GM21367 (cell line): ENCODE measurements at regions not wholly inside any gene's neighbourhood (a gene's known extent, or its start where the extent isn't known, plus 50 kb on each side); places are given as distances from the start of the nearest gene placed in this dataset.

Experiments used
- ATAC-seq: cut with Tn5 transposase; IDR thresholded peaks from one replicate; pipeline ENCODE4 v1.9.1; 2021; ENCODE audit not compliant: unreplicated experiment

DNA sequence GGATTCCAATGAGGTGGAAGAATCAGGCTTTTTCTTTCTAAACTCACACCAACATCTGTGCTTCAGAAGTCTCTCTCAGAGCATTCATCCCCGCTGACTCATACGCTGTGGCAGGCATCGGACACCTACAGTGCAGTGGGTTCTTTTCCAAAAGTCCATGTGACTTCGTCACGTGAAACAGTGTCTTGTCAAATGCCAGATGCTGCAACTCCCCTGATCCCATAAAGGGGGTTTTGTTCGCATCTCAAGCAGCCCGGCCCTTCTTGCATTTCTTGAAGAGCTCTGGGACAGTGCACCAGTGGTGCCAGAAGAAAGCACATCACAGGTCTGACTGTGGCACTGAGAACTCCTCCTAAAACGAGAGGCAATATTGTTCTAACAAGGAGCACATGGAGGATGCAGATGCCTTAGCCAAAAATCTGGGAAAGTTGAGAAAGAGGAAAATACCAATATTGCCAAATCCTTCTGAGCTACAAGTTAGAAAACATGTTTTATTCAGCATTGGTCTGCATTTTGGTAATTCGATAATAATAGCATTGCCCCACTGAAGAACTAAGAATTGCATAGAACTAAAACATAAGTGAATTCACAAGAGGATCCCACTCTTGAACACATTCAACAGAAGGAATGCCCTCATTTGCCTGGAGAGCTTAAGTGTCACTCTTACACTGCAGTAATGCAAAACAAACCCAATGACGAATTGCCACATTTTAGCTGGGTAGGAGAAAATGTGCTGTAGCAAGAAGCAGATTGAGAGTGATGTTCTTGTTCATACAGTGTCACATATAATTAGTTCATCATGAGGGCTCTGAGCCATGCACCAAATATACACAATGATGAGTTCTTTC lies 204.4 kb downstream of the CXCL12 start:
- no peak for ATAC-seq

DNA sequence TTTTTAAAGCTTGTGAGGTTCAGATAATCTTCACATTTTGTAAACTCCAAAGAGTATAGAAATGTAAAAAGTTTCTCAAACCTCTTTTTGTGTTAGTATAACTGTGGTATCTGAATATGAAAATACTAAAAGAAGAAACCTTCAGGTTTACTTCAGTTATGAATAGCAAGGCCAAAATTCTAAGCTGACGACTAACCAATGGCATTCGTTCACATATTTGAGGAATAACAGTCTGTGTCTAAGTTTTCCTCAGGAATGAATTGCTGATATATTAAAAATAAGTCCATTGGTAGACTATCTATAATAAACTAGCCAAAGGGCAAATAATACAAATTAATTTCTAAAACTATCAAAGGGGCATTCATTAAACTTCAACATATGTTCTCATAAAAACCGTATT lies 206.0 kb downstream of the CXCL12 start:
- no peak for ATAC-seq

DNA sequence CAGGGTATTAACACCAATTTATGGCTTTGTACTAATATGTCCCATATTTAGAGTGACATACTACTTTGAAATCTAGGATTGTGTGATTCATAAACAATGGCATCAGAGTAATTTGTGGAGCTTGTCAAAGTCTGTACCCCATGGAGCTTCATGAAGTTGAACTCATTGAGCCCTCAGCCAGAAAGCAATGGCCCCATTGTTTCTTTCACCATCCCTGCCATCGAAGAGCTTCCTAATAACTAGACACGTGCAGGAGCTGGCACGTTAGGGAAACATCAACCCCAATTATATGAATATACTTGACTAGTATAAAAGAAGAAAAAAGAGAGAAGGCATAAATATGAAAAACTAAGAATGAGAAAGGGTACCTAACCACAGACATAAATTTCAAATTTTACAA lies 206.6 kb downstream of the CXCL12 start:
- no peak for ATAC-seq

DNA sequence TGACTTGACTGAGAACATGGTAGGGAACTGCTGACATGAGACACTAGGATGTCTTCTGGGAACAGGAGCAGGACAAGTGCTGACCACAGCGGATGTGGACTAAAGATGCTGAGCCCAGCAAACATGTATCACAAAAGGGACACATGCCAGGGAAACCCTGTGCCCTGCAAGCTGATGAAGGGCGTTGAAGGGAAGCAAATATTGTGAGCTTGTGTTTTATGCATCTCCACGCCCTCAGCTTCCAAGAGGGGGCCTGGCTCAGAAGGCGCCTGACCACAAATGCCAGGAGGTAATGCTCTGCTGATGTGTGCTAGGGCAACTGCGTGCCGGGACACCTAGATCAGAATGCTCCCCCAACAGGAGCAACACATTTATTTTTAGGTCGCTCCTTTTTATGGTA lies 207.3 kb downstream of the CXCL12 start:
- ATAC-seq: no peak

DNA sequence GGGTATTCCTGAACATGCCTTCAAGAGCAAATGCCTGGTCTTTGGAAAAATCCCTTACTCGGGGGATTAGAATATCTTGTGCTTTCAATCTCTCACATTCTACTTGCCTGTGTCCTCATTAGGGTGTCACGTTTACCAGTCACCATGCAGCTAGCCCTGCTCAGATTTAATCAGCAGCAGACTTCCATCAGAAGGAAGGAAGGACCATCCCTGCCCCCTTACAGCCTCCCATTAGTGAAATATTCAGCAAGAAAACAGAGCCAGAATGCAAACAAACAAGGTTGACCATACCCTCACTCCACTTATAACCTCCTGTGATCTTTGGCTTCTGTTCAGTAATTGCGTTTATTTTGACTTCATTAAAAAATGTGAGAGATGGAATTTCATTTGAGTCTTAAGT lies 208.6 kb downstream of the CXCL12 start:
- ATAC-seq: no peak

DNA sequence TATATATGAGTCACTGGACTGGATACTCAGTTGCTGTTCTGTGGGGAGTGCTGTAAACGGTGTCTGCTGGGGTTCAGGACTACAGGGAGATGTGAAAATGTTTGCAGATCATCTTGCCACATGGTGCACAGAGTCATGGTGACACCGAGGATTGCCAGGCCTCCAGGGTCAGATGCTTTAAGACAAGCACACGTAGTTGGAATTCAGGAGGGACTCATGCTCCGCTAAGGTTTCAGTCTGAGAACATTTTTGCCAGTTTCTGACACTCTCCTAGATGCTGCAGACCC lies 211.3 kb downstream of the CXCL12 start:
- ATAC-seq: no peak

DNA sequence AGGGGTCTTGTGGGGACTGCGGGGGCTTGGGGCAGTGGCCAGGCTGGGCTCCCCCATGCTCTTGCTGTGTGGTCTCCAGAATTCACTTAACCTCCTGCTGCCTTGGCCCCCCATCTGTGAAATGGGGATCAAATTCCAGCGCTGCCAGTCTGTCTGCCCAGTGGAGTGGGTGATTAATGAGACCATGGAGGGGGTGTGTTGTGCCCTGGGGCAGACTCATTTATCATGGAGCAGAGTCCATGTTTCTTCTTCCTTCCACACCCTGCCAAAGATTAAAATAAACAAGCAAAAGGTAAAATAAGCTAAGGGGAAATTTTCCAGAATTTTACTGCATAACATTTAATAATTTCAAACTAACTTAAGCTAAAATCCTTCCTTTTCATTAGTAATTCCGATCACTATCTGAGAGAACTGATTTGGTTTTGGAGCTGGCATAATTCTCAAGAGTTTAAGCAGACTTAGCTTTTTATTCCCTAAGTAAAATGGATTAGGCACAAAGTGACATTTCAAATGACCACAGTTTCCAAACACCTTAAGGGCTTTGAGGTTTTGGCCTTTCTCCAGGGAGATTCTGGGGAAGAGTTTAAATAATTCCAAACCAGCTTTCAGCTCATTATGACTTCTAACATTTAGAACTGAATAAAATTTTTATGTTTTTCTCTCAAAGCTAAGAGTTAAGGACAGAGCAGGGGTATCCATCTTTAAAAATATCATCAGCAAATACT lies 211.9 kb downstream of the CXCL12 start:
- no peak for ATAC-seq

DNA sequence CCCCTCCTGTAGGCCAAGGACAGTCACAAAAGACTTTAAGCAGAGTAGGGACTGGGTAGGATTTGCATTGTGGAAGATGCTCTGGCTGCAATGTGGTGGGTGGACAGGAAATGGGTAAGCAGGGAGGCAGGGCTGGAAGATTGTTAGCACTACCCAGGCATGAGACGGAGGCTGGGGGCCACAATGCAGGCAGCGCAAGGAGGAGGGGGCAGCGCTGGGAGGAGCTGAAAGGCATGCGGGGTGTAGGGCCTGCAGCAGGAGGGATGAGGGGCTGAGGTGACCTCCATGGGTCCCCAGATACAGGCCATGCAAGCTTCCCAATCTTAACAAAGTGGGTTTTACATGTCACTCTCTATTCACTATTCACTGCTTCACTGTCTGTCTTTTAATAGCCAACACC lies 213.1 kb downstream of the CXCL12 start:
- ATAC-seq: no peak

DNA sequence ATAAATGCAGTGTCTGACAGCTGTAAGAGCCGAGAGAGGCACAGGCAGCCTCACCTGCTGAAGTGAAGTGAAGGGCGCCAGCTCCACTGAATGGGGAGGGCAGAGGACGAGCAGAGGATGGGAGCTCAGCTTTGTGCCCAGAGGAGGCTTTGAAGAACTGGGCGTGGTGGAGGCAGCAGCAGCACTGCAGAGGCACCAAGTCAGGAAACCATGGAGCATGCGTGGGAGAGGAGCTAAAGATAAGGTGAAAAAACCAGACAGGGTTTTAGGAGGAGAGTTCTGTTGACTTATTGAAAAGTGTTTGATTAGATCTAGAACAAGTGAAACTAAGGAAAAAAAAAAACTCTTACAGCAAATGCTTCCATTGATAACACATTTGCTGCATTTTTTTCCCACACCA lies 216.4 kb downstream of the CXCL12 start:
- ATAC-seq: no peak

DNA sequence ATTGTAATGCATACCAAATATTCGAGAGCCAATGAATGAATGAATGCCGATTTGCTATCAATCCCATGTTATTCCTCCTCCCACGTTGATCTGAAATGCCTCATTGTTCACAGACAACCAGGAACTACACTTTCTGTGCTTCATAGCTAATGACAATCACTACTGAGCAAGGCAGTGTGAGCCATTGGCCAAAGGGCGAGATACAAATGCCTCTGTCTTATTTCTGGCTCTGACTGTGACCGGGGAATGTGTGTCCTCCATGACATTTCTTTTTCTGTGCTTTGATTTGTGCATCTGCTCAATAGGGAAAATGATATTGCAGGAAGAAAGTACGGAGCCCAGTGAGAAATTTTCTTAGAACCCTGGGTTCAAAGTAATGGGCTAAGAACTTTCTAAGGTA lies 217.1 kb downstream of the CXCL12 start:
- no peak for ATAC-seq

DNA sequence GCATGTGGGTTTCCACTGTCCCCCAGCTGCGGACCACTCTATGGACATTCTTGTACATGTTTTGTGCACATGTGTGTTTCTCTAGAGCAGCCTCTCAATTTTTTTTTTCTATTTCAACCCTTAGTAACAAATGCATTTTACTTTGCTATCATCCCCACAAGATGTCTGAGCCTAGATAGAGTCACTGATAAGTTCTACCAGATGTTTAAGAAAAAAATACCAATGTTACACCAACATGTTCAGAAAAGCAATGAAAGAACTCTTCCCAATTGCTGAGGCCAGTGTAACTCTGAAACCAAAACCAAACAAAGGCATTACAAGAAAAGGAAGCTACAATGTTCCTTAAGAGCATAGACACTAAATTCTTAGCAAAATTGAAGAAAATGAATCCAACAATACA lies 218.5 kb downstream of the CXCL12 start:
- ATAC-seq: no peak

DNA sequence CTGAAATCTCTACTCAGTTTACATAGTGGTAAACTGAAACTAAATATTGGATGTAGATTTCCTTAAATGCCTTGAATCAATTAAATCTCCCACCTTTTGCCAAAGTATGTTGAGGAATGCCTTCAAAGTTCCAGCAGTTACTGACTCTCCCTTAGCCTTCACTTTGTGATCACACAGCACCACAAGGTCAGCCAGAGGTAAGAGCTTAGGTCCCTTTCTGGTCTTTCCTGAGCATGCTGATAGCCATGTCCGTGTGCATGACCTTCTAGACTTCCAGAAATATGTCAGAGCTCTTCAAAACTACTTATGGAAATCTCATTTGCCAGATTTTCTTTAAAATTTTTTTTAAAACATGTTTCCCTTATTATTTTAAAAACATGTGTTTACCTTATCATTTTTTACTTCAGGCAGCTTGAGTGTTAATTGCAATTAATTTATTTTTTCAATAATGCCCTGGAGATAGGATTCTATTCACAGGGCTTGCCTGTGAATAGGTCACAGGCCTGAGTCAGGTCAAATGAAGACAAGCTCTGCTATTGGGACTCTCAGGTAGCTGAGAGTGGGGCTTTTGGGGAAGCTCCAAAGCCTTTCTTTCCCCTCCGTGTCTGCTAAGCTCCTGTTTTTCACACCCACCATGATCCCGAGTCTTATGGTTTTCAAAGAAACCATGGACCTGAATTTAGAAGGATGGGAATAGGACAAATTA lies 220.5 kb downstream of the CXCL12 start:
- no peak for ATAC-seq

DNA sequence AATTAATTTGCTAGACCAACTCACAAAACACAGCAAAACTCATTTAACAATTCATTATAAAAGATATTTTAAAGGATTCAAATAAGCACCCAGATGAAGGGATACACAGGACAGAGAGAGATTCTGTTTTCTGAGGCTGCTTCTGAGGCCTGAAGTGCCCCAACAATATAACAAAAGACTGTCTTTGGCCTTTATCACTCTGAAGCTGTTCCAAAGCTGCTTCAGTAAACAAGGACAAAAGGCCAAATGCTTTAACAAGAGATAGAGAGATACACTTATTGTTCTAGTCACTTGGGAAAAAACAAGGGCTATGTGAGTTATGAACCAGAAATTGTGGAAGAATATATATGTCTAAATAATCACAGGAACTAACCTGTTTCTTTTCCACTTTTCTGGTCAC lies 223.7 kb downstream of the CXCL12 start:
- ATAC-seq: no peak

DNA sequence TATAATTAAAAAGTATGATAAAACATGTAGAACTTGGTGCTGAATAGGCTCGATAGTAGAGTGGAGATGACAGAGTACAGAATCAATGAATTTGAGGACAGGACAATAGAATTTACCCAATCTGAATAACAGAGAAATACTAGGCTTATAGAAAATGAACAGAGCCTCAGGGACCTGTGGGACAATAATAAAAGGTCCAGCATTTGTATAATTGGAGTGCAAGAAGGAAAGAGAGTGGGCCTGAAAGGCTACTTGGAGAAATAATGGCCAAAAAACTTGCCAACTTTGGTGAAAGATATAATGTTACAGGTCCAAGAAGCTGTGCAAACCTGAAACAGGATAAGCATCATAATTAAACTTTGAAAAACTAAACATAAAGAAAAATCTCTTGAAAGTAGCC lies 227.3 kb downstream of the CXCL12 start:
- no peak for ATAC-seq

DNA sequence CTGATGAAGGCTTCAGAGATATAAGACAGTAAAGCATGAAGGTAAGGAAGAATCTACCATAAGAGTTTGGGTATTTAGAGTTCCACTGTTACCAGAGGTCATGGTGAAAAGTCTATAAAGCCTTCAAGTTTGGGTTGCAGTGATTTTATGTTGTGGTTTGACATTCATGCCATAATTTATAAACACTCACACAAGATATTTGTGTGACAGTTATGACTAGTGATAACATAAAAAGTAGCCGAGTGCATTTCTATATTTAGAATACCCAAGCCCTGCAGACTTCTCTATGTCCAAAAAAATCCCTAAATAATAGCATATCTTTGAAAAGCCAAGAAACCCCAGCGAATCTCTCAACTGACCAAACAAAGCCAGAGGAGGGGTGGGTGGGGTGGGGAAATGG lies 229.9 kb downstream of the CXCL12 start:
- no peak for ATAC-seq

DNA sequence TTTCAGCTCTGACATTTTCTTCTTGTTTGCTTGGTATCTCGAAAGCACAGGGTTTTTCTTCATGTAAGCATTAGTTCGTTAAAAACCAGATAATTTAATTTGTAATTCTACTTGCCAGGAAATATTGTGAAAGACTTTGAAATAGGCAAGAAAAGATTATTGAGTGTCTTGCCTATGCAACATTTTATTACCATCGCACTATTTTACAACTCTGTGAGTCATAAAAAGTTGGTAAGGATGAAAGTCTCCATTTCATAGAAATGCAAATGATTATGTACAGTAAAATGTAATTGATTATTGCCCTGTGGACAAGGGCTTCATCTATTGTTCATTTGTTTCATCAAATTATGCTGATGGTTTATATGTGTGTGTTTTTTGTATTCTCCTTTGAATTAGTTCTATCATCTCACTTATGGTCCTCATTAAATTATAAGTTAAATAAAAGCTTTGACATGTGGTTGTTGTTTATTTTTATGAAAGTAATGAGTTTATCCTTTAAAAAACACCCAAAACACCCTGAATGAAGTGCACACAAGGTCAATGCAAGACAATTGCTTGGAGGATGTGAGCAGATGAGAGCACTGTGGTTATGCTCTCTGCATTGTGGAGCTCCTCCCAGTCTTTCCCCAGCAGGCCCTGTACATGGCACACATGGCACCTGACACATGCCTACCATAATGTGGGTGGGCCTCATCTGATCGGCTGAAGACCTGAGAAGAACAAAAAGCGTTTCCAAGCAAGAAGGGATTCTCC lies 230.8 kb downstream of the CXCL12 start:
- no peak for ATAC-seq

DNA sequence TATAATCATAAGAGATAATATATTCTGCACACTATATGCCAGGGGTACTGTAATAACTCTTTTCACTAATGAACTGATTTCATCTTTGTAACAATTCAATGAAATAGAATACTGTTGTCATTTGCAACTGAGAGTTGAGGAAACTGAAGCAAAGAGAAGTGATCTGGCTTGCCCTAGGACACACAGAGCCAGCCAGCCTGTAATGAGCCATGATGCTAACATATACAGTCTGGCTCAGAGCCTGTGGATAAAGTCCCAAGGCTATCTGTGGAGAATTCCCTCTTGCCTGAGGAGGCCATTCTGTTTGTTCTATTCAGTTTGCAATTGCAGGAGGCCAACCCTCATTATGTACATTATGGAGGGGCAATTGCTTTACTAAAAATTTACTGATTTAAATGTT lies 241.3 kb downstream of the CXCL12 start:
- ATAC-seq: no peak

DNA sequence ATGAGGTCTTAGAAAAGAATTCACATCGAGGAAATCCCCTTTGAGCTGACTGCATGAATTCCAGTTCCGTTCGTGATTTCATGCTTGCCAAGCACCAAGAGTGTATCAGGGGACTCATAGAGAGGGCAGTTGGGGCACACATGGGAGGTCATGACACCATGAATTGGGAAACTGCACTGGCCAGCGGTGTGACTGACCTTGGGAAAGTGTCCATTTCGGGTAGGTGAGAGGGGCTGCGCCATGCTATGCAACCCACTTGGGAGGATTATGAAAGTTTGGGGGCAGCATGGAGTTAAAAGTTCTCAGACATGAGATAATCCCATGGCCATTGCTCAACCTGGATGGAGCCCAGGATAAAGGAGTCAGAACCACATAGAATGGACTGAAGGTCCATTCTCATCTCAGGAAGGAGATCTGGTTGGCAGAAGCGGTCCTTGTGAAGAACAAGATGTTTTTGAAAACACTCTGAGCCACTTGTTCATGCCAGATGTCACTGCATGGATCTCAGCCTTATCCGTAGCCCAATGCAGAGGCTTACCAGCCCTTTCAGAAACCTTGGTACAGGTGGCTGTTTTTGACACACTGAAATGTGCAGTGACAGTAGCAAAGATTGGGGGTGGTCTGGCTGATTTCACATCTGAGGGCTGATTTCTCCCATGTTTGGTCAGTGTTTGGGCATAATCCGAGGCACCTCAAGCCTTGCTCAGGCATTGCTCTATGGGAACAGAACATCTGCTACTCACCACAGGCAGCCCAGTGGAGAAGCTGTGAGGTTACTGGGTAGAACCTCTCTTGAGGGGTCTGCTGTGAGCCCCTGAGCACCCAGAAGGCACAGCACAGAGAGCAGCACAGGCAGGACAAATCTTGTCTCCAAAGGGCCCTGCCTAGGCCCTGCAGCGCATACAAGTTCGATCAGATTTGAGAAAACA lies 252.3 kb downstream of the CXCL12 start:
- ATAC-seq: no peak

DNA sequence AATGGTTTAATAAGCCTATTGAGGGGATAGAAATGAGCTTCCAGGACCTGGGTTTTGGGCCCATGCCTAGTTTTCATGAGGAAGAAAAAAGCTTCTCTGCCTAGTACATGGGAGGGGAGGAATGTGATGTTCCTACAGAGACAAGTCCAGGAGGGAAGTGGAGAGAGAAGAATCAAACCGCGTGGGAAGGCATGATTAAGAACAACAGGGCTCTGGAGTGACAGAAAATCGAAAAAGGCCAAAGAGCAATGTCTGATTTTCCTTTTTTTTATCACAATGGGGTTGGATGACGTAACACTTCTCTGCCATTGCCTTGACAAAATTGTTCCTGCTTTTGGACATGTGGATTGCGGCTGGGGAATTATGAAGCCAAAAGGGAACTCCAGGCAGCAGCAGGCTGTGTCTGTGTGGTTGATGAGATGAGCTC lies 258.6 kb downstream of the CXCL12 start:
- no peak for ATAC-seq

DNA sequence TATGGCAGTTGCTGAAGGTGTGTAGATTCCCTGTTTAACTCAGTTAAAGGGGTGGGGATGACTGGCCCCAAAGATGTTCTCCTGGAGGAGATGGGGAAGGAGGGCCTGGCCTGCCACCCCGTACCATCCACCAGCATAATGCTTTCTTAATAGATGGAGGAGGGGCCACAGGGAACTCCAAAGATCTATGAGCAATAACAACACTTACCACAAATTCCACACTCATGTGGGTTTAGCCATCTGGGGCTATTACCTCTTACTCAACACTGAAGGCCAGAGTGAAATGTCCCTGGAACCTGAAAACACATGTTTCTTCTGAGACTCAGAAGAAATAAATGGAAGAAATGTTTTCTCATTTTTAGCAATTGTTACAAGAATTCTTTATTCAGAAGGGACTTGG lies 259.0 kb downstream of the CXCL12 start:
- ATAC-seq: no peak
